GM23338 (cell line): ENCODE measurements at regions not wholly inside any gene's neighbourhood (a gene's known extent, or its start where the extent isn't known, plus 50 kb on each side); places are given as distances from the start of the nearest gene placed in this dataset.
"Not testable (repeated sequence)": the region's sequence is repeated elsewhere in the genome, so short reads cannot be mapped to it uniquely, and the experiment has no call there.

Source experiments
- ATAC-seq: fragments of 200-7000 bp; cut with Tn5 transposase; 3 replicates; pipeline ENCODE4 v1.9.1; 2020
- DNase-seq: peaks from one replicate; pipeline ENCODE4 v3.0.0-alpha.2; 2015; ENCODE audit warnings: low spot score
- H2AFZ ChIP-seq: fragments of 200-600 bp; sonication (generic); 2 replicates; pipeline ENCODE4 v1.8.0; 2016; ENCODE audit warnings: antibody characterized with exemption, mild to moderate bottlenecking, moderate library complexity
- H3F3A ChIP-seq: fragments of 200-600 bp; sonication (generic); replicated peaks from 2 replicates; pipeline ENCODE4 v1.8.0; 2017; ENCODE audit warnings: antibody characterized with exemption, mixed run types, low read depth
- H3K27ac ChIP-seq: fragments of 200-600 bp; sonication (generic); 2 replicates; pipeline ENCODE4 v1.6.1; 2016; ENCODE audit warnings: low read depth
- H3K27me3 ChIP-seq: fragments of 200-600 bp; sonication (generic); 2 replicates; pipeline ENCODE4 v1.8.0; 2016; ENCODE audit warnings: mild to moderate bottlenecking, mixed run types, moderate library complexity; ENCODE audit not compliant: insufficient read depth
- H3K36me3 ChIP-seq: fragments of 200-600 bp; sonication (generic); 2 replicates; pipeline ENCODE4 v1.8.0; 2016; ENCODE audit warnings: mild to moderate bottlenecking; ENCODE audit not compliant: insufficient read depth
- H3K4me1 ChIP-seq: fragments of 200-600 bp; sonication (generic); 2 replicates; pipeline ENCODE4 v1.8.0; 2016; ENCODE audit warnings: mild to moderate bottlenecking, moderate library complexity; ENCODE audit not compliant: insufficient read depth
- H3K4me2 ChIP-seq: fragments of 200-600 bp; sonication (generic); 2 replicates; pipeline ENCODE4 v1.7.1; 2017; ENCODE audit warnings: mixed run types
- H3K4me3 ChIP-seq: fragments of 200-600 bp; sonication (generic); 2 replicates; pipeline ENCODE4 v1.6.1; 2016; ENCODE audit warnings: mixed run types
- H3K79me2 ChIP-seq: fragments of 200-600 bp; sonication (generic); replicated peaks from 2 replicates; pipeline ENCODE4 v1.8.0; 2017; ENCODE audit warnings: mild to moderate bottlenecking; ENCODE audit not compliant: insufficient read depth
- H3K9me2 ChIP-seq: fragments of 200-600 bp; sonication (generic); 2 replicates; pipeline ENCODE4 v1.8.0; 2017; ENCODE audit not compliant: insufficient read depth
- H4K20me1 ChIP-seq: fragments of 200-600 bp; sonication (generic); replicated peaks from 2 replicates; pipeline ENCODE4 v1.8.0; 2017; ENCODE audit warnings: mild to moderate bottlenecking; ENCODE audit not compliant: insufficient read depth
- H3K27ac Mint-ChIP-seq: 2 replicates; pipeline ENCODE4 v1.8.0; 2020; ENCODE audit warnings: inconsistent platforms, mild to moderate bottlenecking, moderate library complexity, mixed read lengths
- H3K27me3 Mint-ChIP-seq: 3 replicates; pipeline ENCODE4 v1.8.0; 2022; ENCODE audit warnings: low read depth, mild to moderate bottlenecking, moderate library complexity, mixed read lengths, inconsistent platforms; ENCODE audit not compliant: insufficient read depth, poor library complexity
- H3K36me3 Mint-ChIP-seq: 3 replicates; pipeline ENCODE4 v1.8.0; 2021; ENCODE audit warnings: low read depth, mild to moderate bottlenecking, inconsistent platforms, moderate library complexity, mixed read lengths
- H3K4me1 Mint-ChIP-seq: 3 replicates; pipeline ENCODE4 v1.8.0; 2020; ENCODE audit warnings: mild to moderate bottlenecking, inconsistent platforms, mixed read lengths
- H3K4me3 Mint-ChIP-seq: 3 replicates; pipeline ENCODE4 v1.8.0; 2021; ENCODE audit warnings: moderate library complexity, mild to moderate bottlenecking, inconsistent platforms, mixed read lengths
- H3K9me3 Mint-ChIP-seq: 3 replicates; pipeline ENCODE4 v1.8.0; 2020; ENCODE audit warnings: moderate library complexity, mild to moderate bottlenecking, inconsistent platforms, mixed read lengths
- CREB1 ChIP-seq: fragments of 250-450 bp; sonication (Bioruptor Pico); IDR thresholded peaks from 2 replicates; pipeline ENCODE4 v1.5.0; 2020; ENCODE audit warnings: low read depth, mild to moderate bottlenecking, moderate library complexity
- EZH2 ChIP-seq: fragments of 200-600 bp; sonication (generic); IDR thresholded peaks from one replicate; pipeline ENCODE4 v1.8.0; 2017; ENCODE audit warnings: antibody characterized with exemption, mild to moderate bottlenecking, low read depth; ENCODE audit not compliant: unreplicated experiment
- JUNB ChIP-seq: IDR thresholded peaks from one replicate; pipeline ENCODE4 v1.6.1; 2016; ENCODE audit warnings: antibody characterized with exemption; ENCODE audit not compliant: unreplicated experiment
- NANOG ChIP-seq: IDR thresholded peaks from 2 replicates; pipeline ENCODE4 v1.6.1; 2016; ENCODE audit warnings: antibody characterized with exemption, borderline replicate concordance
- STAT1 ChIP-seq: IDR thresholded peaks from one replicate; pipeline ENCODE4 v1.6.1; 2016; ENCODE audit warnings: antibody characterized with exemption; ENCODE audit not compliant: unreplicated experiment
- ZNF331 ChIP-seq: fragments of 250-450 bp; sonication (Bioruptor Pico); IDR thresholded peaks from 2 replicates; pipeline ENCODE4 v1.5.0; 2020; ENCODE audit warnings: low read depth, mild to moderate bottlenecking, moderate library complexity
- TF ChIP-seq, protein P1 (sequence below): fragments of 250-450 bp; sonication (Bioruptor Pico); IDR thresholded peaks from 2 replicates; pipeline ENCODE4 v1.5.0; 2020; ENCODE audit warnings: mild to moderate bottlenecking, moderate library complexity
- TF ChIP-seq, protein P2 (sequence below): IDR thresholded peaks from 2 replicates; pipeline ENCODE4 v1.6.1; 2016; ENCODE audit warnings: antibody characterized with exemption

DNA sequence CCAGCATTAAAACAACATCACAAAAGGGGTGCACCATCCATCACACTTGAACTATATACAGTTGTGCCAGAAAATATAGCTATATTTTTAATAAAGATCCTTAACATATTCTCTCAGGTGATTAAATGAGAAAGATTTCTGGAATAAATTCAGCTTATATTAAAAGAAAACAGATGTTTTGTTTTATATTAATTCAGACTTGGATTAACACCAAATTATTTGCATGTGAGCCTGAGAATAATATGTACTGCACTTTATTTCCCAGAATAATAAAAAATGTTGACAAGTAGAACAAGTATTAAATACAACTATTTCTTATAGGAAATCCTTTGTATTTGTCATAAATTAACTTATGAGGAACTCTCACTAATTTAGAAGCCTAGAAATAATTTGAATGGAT is 1467.4 kb downstream of the RAPGEF2 start (continued):
- TF ChIP-seq, protein P1, sequence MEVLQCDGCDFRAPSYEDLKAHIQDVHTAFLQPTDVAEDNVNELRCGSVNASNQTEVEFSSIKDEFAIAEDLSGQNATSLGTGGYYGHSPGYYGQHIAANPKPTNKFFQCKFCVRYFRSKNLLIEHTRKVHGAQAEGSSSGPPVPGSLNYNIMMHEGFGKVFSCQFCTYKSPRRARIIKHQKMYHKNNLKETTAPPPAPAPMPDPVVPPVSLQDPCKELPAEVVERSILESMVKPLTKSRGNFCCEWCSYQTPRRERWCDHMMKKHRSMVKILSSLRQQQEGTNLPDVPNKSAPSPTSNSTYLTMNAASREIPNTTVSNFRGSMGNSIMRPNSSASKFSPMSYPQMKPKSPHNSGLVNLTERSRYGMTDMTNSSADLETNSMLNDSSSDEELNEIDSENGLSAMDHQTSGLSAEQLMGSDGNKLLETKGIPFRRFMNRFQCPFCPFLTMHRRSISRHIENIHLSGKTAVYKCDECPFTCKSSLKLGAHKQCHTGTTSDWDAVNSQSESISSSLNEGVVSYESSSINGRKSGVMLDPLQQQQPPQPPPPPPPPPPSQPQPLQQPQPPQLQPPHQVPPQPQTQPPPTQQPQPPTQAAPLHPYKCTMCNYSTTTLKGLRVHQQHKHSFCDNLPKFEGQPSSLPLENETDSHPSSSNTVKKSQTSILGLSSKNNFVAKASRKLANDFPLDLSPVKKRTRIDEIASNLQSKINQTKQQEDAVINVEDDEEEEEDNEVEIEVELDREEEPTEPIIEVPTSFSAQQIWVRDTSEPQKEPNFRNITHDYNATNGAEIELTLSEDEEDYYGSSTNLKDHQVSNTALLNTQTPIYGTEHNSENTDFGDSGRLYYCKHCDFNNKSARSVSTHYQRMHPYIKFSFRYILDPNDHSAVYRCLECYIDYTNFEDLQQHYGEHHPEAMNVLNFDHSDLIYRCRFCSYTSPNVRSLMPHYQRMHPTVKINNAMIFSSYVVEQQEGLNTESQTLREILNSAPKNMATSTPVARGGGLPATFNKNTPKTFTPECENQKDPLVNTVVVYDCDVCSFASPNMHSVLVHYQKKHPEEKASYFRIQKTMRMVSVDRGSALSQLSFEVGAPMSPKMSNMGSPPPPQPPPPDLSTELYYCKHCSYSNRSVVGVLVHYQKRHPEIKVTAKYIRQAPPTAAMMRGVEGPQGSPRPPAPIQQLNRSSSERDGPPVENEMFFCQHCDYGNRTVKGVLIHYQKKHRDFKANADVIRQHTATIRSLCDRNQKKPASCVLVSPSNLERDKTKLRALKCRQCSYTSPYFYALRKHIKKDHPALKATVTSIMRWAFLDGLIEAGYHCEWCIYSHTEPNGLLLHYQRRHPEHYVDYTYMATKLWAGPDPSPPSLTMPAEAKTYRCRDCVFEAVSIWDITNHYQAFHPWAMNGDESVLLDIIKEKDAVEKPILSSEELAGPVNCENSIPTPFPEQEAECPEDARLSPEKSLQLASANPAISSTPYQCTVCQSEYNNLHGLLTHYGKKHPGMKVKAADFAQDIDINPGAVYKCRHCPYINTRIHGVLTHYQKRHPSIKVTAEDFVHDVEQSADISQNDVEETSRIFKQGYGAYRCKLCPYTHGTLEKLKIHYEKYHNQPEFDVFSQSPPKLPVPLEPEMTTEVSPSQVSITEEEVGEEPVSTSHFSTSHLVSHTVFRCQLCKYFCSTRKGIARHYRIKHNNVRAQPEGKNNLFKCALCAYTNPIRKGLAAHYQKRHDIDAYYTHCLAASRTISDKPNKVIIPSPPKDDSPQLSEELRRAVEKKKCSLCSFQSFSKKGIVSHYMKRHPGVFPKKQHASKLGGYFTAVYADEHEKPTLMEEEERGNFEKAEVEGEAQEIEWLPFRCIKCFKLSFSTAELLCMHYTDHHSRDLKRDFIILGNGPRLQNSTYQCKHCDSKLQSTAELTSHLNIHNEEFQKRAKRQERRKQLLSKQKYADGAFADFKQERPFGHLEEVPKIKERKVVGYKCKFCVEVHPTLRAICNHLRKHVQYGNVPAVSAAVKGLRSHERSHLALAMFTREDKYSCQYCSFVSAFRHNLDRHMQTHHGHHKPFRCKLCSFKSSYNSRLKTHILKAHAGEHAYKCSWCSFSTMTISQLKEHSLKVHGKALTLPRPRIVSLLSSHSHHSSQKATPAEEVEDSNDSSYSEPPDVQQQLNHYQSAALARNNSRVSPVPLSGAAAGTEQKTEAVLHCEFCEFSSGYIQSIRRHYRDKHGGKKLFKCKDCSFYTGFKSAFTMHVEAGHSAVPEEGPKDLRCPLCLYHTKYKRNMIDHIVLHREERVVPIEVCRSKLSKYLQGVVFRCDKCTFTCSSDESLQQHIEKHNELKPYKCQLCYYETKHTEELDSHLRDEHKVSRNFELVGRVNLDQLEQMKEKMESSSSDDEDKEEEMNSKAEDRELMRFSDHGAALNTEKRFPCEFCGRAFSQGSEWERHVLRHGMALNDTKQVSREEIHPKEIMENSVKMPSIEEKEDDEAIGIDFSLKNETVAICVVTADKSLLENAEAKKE (CRISPR knock-in tag): no peak
- TF ChIP-seq ZNF331: no peak
- TF ChIP-seq EZH2: no peak
- TF ChIP-seq JUNB: no peak
- TF ChIP-seq CREB1: no peak
- TF ChIP-seq STAT1: no peak
- TF ChIP-seq, protein P2, sequence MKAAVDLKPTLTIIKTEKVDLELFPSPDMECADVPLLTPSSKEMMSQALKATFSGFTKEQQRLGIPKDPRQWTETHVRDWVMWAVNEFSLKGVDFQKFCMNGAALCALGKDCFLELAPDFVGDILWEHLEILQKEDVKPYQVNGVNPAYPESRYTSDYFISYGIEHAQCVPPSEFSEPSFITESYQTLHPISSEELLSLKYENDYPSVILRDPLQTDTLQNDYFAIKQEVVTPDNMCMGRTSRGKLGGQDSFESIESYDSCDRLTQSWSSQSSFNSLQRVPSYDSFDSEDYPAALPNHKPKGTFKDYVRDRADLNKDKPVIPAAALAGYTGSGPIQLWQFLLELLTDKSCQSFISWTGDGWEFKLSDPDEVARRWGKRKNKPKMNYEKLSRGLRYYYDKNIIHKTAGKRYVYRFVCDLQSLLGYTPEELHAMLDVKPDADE: no peak
- no peak for TF ChIP-seq NANOG

DNA sequence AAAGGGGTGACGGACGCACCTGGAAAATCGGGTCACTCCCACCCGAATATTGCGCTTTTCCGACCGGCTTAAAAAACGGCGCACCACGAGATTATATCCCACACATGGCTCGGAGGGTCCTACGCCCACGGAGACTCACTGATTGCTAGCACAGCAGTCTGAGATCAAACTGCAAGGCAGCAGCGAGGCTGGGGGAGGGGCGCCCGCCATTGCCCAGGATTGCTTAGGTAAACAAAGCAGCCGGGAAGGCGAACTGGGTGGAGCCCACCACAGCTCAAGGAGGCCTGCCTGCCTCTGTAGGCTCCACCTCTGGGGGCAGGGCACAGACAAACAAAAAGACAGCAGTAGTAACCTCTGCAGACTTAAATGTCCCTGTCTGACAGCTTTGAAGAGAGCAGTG is 1471.4 kb downstream of the RAPGEF2 start:
- H4K20me1 ChIP-seq, H3K9me3 Mint-ChIP-seq, H3K36me3 ChIP-seq, ATAC-seq, H3K79me2 ChIP-seq, H3K27me3 ChIP-seq, H3K4me1 ChIP-seq, H3K9me2 ChIP-seq, H3K4me3 ChIP-seq, H3K27ac ChIP-seq, H2AFZ ChIP-seq, H3K27ac Mint-ChIP-seq, H3K36me3 Mint-ChIP-seq, H3K4me2 ChIP-seq, H3K4me3 Mint-ChIP-seq, H3K4me1 Mint-ChIP-seq, H3F3A ChIP-seq, DNase-seq, H3K27me3 Mint-ChIP-seq: not testable (repeated sequence)
